ENCODE measurements at regions not wholly inside any gene's neighbourhood (a gene's known extent, or its start where the extent isn't known, plus 50 kb on each side); places are given as distances from the start of the nearest gene placed in this dataset.

DNA sequence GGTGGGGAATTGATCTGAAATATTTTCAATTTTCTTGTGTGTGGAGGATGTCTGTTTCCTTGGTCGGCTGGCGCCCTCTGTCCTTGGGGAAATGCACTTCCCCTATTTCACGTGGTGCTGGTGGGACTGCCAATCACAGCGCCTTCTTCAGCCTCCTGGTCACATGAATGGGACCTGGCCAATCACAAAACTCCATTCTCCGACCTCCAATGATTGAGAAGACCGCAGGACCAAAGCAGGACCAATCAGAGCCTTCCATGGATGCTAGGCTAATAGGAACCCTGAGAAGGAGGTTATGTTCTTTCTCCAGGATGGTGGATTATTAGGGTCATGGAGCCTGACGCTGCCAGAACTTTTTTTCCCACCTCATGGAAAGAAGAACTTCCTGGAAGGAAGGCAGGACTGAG lies 188.7 kb downstream of the TTC8 start:
- DNase-seq (ENCODE audit: low read depth): no peak
- TF ChIP-seq, protein P1, sequence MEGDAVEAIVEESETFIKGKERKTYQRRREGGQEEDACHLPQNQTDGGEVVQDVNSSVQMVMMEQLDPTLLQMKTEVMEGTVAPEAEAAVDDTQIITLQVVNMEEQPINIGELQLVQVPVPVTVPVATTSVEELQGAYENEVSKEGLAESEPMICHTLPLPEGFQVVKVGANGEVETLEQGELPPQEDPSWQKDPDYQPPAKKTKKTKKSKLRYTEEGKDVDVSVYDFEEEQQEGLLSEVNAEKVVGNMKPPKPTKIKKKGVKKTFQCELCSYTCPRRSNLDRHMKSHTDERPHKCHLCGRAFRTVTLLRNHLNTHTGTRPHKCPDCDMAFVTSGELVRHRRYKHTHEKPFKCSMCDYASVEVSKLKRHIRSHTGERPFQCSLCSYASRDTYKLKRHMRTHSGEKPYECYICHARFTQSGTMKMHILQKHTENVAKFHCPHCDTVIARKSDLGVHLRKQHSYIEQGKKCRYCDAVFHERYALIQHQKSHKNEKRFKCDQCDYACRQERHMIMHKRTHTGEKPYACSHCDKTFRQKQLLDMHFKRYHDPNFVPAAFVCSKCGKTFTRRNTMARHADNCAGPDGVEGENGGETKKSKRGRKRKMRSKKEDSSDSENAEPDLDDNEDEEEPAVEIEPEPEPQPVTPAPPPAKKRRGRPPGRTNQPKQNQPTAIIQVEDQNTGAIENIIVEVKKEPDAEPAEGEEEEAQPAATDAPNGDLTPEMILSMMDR (IDR thresholded peaks at IDR 0.05; ENCODE audit: control insufficient read depth, insufficient read depth, low read depth, low read length, missing control alignments): peak; percentile 40
- H3K4me3 ChIP-seq (ENCODE audit: control insufficient read depth, low read depth, low read length): no peak overlapping the region

DNA sequence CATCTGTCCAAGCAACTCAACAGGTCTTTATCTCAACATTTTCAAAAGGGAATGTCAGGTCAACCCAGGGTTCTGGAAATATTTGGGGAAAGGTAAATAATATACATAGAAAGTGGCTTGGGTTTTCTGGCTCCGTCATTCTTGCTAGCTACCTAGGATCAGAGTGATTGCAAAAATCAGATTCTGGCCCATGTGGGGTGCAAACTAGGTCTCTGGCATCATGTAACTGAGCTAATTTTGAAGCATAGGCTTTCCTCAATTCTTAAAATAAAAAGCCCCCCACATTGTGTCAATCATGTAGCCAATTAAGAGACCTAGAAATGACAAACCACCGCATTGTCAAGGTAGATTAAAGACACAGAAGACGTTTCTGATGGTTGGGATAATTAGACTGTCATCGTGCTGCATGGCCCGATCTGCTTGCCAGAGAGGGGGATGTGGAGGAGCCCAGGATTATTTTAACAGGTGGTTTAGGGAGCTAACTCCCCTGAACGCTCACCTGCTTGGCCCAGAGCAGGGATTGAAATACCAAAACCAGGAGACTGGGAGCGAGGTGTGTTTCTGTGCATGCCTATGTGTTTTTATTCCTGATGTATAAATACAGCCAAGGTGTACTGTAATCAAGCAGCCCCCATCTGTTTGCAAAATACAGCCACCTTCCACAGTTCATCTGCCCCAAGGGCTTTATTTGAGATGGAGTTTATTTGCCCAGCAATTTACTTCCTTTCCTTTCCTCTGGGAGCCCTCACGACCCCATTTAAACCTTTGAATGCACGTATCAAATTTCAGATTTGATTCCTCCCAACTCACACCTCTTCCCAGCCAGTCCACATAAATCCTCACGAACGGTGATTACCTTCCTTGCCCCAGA lies 189.5 kb downstream of the TTC8 start:
- TF ChIP-seq, protein P1 (IDR thresholded peaks at IDR 0.05; ENCODE audit: control insufficient read depth, insufficient read depth, low read depth, low read length, missing control alignments): no peak
- H3K4me3 ChIP-seq (ENCODE audit: control insufficient read depth, low read depth, low read length): no peak overlapping the region
- no peak for DNase-seq (ENCODE audit: low read depth)

DNA sequence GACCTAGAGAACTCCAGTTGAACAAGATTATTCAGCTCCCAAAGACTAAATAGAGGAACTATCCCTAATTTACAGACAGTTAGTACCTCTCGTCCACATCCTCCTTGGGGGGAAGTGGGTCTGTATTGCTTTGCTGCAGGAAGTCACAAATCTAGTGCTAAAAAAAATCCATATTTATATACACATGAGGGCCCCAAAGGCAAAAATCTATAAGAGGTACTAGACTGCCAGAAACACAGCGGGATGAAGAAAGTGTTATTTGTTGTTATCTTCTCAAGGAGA lies 190.1 kb downstream of the TTC8 start:
- H3K4me3 ChIP-seq (ENCODE audit: control insufficient read depth, low read depth, low read length): no peak overlapping the region
- no peak for DNase-seq (ENCODE audit: low read depth)
- TF ChIP-seq, protein P1 (IDR thresholded peaks at IDR 0.05; ENCODE audit: control insufficient read depth, insufficient read depth, low read depth, low read length, missing control alignments): no peak

DNA sequence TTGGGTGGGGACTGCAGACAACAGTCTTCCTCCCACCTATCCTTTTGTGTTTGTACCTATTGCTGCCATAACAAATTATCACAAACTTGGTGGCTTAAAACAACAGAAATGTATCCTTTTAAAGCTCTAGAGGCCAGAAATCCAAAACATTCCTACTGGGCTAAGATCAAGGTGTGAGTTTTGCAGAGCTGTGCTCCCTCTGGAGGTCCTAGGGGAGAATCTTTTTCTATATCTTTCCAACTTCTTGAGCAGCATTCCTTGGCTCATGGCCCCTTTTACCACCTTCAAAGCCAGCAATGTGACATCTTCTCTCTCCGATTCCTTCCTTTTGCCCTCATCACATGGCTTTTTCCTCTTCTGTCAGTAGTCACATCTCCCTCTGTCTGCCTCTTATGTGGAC lies 190.6 kb downstream of the TTC8 start:
- H3K4me3 ChIP-seq (ENCODE audit: control insufficient read depth, low read depth, low read length): no peak overlapping the region
- TF ChIP-seq, protein P1 (IDR thresholded peaks at IDR 0.05; ENCODE audit: control insufficient read depth, insufficient read depth, low read depth, low read length, missing control alignments): peak; percentile 23
- no peak for DNase-seq (ENCODE audit: low read depth)

DNA sequence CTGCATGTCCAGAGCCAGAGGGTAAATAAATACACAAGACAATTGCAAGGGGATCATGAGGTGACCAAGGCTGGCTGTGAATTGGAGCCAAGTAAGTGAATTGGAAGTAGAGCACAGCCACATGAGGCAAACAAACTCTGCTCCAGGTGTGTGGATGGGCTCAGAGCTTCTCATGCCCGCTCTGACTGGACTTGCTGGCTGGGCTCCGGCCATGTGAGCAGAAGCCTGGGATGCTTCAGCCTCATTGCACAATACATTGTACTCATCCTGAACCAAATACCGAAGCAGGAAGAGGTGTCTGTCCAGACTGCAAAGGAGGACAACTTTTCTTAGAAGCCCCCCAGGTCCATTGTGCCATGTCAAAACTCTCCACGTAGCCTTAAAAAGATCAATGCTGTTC lies 193.0 kb downstream of the TTC8 start:
- no peak for DNase-seq (ENCODE audit: low read depth)
- TF ChIP-seq, protein P1 (IDR thresholded peaks at IDR 0.05; ENCODE audit: control insufficient read depth, insufficient read depth, low read depth, low read length, missing control alignments): no peak
- H3K4me3 ChIP-seq (ENCODE audit: control insufficient read depth, low read depth, low read length): no peak overlapping the region

DNA sequence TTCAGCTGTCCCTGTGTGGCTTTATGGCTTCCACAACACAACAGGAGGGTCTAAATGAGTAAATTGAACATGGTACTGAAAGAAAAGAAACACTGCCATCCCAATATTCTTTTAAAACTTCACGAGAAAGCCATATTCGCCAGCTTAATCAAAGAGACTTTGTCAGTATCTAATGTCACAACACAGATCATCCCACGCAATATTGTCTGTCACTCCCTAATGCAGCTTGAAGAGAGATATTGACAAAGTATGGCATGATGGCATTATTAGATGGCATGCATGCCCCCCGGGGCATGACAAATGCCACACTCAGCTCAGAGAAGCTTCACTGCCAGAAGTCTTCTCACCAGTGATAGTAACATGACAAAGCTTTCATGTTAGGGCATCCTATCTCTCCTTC lies 197.8 kb downstream of the TTC8 start:
- no peak for DNase-seq (ENCODE audit: low read depth)
- TF ChIP-seq, protein P1 (IDR thresholded peaks at IDR 0.05; ENCODE audit: control insufficient read depth, insufficient read depth, low read depth, low read length, missing control alignments): no peak
- no peak overlapping the region for H3K4me3 ChIP-seq (ENCODE audit: control insufficient read depth, low read depth, low read length)

Data from AG09309 (cell line).